ENCODE measurements at regions not wholly inside any gene's neighbourhood (a gene's known extent, or its start where the extent isn't known, plus 50 kb on each side); places are given as distances from the start of the nearest gene placed in this dataset.

DNA sequence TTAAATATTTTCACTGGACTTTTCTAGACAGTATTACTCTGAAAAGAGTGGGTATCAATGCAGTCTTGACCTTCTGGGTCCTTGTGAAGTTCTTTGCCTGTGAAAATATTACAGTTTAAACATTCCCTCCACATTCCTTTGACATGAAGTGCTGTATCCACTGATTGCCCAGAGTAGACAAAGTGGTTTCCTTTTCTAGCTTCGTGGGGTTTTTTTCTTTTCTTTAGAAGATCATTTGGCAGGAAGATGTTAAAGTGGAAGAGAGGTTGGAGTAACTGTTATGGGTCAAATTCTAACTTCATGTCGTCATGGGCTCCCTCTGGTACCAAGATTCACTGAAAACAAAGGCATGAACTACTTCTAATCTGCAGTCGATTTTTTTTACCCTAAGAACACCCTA is 496.9 kb downstream of the EPHA4 start:
- H3K9me3 ChIP-seq (ENCODE audit: control insufficient read depth in 4 of 4, insufficient read depth in 3 of 4, low read length in 3 of 4): peaks cover 0 to 5% (median 4%) of the 10 kb centered on the region in 4 donors
- ATAC-seq (ENCODE audit: insufficient read depth, low FRiP score): no peak
- WGBS, 2 donors: 25 to 52% methylated on average over 3 of the region's 3 CpGs

DNA sequence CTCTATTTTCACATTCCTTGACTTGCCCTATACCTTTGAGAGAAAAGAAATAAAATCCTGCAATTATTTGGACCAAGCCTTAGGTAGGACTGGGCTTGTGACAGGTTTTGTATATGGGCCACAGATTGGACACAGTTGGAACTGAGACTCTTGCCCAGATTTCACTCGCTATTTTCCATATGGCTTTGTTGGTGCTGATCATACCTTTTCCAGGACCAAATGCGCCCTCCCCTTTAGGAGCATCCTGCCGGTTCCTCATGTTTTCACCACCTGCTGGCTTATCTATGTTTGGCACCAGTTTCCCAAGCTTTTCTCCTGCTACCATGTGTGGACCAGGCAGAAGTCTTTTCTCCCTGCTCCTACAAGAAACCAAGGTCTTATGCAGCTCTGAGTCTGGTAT is 494.9 kb downstream of the EPHA4 start:
- TF ChIP-seq, protein P1, sequence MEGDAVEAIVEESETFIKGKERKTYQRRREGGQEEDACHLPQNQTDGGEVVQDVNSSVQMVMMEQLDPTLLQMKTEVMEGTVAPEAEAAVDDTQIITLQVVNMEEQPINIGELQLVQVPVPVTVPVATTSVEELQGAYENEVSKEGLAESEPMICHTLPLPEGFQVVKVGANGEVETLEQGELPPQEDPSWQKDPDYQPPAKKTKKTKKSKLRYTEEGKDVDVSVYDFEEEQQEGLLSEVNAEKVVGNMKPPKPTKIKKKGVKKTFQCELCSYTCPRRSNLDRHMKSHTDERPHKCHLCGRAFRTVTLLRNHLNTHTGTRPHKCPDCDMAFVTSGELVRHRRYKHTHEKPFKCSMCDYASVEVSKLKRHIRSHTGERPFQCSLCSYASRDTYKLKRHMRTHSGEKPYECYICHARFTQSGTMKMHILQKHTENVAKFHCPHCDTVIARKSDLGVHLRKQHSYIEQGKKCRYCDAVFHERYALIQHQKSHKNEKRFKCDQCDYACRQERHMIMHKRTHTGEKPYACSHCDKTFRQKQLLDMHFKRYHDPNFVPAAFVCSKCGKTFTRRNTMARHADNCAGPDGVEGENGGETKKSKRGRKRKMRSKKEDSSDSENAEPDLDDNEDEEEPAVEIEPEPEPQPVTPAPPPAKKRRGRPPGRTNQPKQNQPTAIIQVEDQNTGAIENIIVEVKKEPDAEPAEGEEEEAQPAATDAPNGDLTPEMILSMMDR (IDR thresholded peaks at IDR 0.05; ENCODE audit: control extremely low read depth, extremely low read depth): no peak
- no peaks in the 10 kb centered on the region for H3K9me3 ChIP-seq (ENCODE audit: control insufficient read depth in 4 of 4, insufficient read depth in 3 of 4, low read length in 3 of 4)
- 91 to 93% methylated on average over 3 of the region's 3 CpGs for WGBS, 2 donors
- H3K27me3 ChIP-seq (ENCODE audit: control insufficient read depth in 3 of 3, insufficient read depth in 3 of 3, low read length in 2 of 3): no peaks in the 10 kb centered on the region
- H3K4me3 ChIP-seq: no peak overlapping the region
- no peaks in the 10 kb centered on the region for H3K36me3 ChIP-seq (ENCODE audit: control insufficient read depth in 4 of 4, insufficient read depth in 4 of 4, low read length in 4 of 4)
- peaks cover 0 to 11% (median 0%) of the 10 kb centered on the region in 5 donors for H3K4me1 ChIP-seq (ENCODE audit: control insufficient read depth in 5 of 5, insufficient read depth in 5 of 5, low read length in 5 of 5)
- no peak overlapping the region for H3K27ac ChIP-seq (ENCODE audit: low read depth in 1 of 2, low read length in 1 of 2)
- DNase-seq (no peak), ATAC-seq (ENCODE audit: insufficient read depth, low FRiP score) (no peak)
- no peak overlapping the region for H3K9ac ChIP-seq (ENCODE audit: insufficient read depth in 1 of 2, low read length in 2 of 2)

More for the DNA sequence above, 496.9 kb downstream of the EPHA4 start:
- H3K4me1 ChIP-seq (ENCODE audit: control insufficient read depth in 5 of 5, insufficient read depth in 5 of 5, low read length in 5 of 5): peaks cover 0 to 11% (median 0%) of the 10 kb centered on the region in 5 donors
- TF ChIP-seq, protein P1 (IDR thresholded peaks at IDR 0.05; ENCODE audit: control extremely low read depth, extremely low read depth): no peak
- no peak overlapping the region for H3K4me3 ChIP-seq
- H3K27me3 ChIP-seq (ENCODE audit: control insufficient read depth in 3 of 3, insufficient read depth in 3 of 3, low read length in 2 of 3): no peaks in the 10 kb centered on the region
- peak in 2 of 3 donors; percentile 48 to 66 for DNase-seq
- no peaks in the 10 kb centered on the region for H3K36me3 ChIP-seq (ENCODE audit: control insufficient read depth in 4 of 4, insufficient read depth in 4 of 4, low read length in 4 of 4)
- no peak overlapping the region for H3K27ac ChIP-seq (ENCODE audit: low read depth in 1 of 2, low read length in 1 of 2)
- peak overlapping the region in 1 of 2 donors; percentile 32 for H3K9ac ChIP-seq (ENCODE audit: insufficient read depth in 1 of 2, low read length in 2 of 2)

DNA sequence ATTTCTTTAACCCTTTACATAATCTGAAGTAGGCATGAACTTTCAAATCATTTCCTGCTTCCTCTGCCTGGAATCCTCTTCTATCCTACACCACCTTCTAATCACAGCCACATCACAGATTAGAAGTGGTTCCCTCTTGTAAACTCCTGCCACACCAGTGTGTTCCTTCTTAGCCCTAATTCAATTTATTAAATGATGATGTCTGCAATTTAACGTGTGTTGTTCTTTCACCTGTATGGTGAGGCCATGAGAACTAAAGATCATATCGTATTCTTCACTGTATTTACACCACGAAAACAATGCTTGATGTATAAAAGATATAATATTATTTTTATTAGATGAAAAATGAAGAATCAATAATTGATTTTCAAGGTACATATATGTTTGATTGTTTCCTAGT is 494.3 kb downstream of the EPHA4 start:
- H3K27ac ChIP-seq (ENCODE audit: low read depth in 1 of 2, low read length in 1 of 2): no peak overlapping the region
- peaks cover 0 to 11% (median 0%) of the 10 kb centered on the region in 5 donors for H3K4me1 ChIP-seq (ENCODE audit: control insufficient read depth in 5 of 5, insufficient read depth in 5 of 5, low read length in 5 of 5)
- WGBS, 2 donors: 91 to 93% methylated on average over 3 of the region's 3 CpGs
- TF ChIP-seq, protein P1 (IDR thresholded peaks at IDR 0.05; ENCODE audit: control extremely low read depth, extremely low read depth): no peak
- H3K4me3 ChIP-seq: no peak overlapping the region
- no peaks in the 10 kb centered on the region for H3K36me3 ChIP-seq (ENCODE audit: control insufficient read depth in 4 of 4, insufficient read depth in 4 of 4, low read length in 4 of 4)
- no peaks in the 10 kb centered on the region for H3K9me3 ChIP-seq (ENCODE audit: control insufficient read depth in 4 of 4, insufficient read depth in 3 of 4, low read length in 3 of 4)
- no peak overlapping the region for H3K9ac ChIP-seq (ENCODE audit: insufficient read depth in 1 of 2, low read length in 2 of 2)
- H3K27me3 ChIP-seq (ENCODE audit: control insufficient read depth in 3 of 3, insufficient read depth in 3 of 3, low read length in 2 of 3): no peaks in the 10 kb centered on the region
- no peak for DNase-seq
- no peak for ATAC-seq (ENCODE audit: insufficient read depth, low FRiP score)

DNA sequence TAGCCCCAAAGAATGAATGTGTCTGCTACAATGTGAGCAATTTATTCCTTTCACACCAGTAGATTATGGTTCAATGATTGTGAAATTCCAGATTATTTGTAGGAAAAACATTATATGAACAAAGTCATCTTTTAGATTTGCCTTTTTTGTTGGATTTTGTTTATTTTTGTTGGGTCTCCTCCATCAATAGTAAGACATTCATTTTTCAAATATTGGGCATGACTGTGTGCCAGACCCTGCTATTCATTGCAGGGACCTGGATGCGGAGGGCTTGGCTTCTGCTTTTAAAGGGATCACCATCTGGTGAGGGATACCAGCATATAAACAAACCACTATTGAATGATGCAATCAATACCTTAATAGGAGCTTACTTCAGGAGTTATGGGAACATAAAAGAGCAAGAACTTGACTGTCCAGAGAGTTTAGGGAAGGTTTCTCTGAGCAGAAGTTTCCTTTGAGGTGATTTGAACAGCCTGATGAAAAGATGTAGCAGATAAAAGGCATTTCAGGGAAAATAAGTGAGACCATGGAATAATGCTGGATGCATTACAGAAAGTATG is 486.7 kb downstream of the EPHA4 start:
- ATAC-seq (ENCODE audit: insufficient read depth, low FRiP score): no peak
- Histone ChIP-seq H3K27ac (ENCODE audit: low read depth in 1 of 2, low read length in 1 of 2) (no peak overlapping the region), H3K4me1 (ENCODE audit: control insufficient read depth in 5 of 5, insufficient read depth in 5 of 5, low read length in 5 of 5) (peaks cover 0 to 6% (median 4%) of the 10 kb centered on the region in 5 donors), H3K27me3 (ENCODE audit: control insufficient read depth in 3 of 3, insufficient read depth in 3 of 3, low read length in 2 of 3) (no peaks in the 10 kb centered on the region), H3K4me3 (no peak overlapping the region), H3K9me3 (ENCODE audit: control insufficient read depth in 4 of 4, insufficient read depth in 3 of 4, low read length in 3 of 4) (no peaks in the 10 kb centered on the region), H3K9ac (ENCODE audit: insufficient read depth in 1 of 2, low read length in 2 of 2) (no peak overlapping the region), H3K36me3 (ENCODE audit: control insufficient read depth in 4 of 4, insufficient read depth in 4 of 4, low read length in 4 of 4) (no peaks in the 10 kb centered on the region)
- 89 to 90% methylated on average over 1 of the region's 1 CpG for WGBS, 2 donors
- TF ChIP-seq, protein P1 (IDR thresholded peaks at IDR 0.05; ENCODE audit: control extremely low read depth, extremely low read depth): no peak
- no peak for DNase-seq

Measured in lung (tissue), 11 donors.